ENCODE measurements at regions not wholly inside any gene's neighbourhood (a gene's known extent, or its start where the extent isn't known, plus 50 kb on each side); places are given as distances from the start of the nearest gene placed in this dataset.

GRCh38 chr2:128564131-128564530 is 245.5 kb upstream of the HS6ST1 start:
- TF ChIP-seq CTCF (IDR thresholded peaks at IDR 0.05) (no peak), POLR2A (IDR thresholded peaks at IDR 0.05) (no peak)
